Thyroid gland (tissue), 4 donors: ENCODE measurements at regions not wholly inside any gene's neighbourhood (a gene's known extent, or its start where the extent isn't known, plus 50 kb on each side); places are given as distances from the start of the nearest gene placed in this dataset.

Source experiments
- DNase-seq, 2 donors: peaks; one replicate each; pipeline ENCODE4 v3.0.0-alpha.2; 2019
- H3K27ac ChIP-seq, 3 donors: fragments of 200-600 bp; sonication (generic); 1 replicate in 2 of 3; 2 replicates in 1 of 3; pipeline ENCODE4 v1.5.1; 2016 to 2019; ENCODE audit warnings: mild to moderate bottlenecking in 1 of 3, moderate library complexity in 1 of 3
- H3K27me3 ChIP-seq: fragments of 200-600 bp; sonication (generic); one replicate; pipeline ENCODE4 v1.5.1; 2019
- H3K36me3 ChIP-seq, 2 donors: fragments of 200-600 bp; sonication (generic); one replicate each; pipeline ENCODE4 v1.5.1; 2016 to 2019
- H3K4me1 ChIP-seq, 2 donors: fragments of 200-600 bp; sonication (generic); one replicate each; pipeline ENCODE4 v1.5.1; 2017 to 2019
- H3K4me3 ChIP-seq, 3 donors: fragments of 200-600 bp; sonication (generic); replicated peaks in 1 of 3; 1 replicate in 2 of 3; 2 replicates in 1 of 3; pipeline ENCODE4 v1.5.1; 2016; ENCODE audit warnings: mild to moderate bottlenecking in 1 of 3
- H3K9me3 ChIP-seq: fragments of 200-600 bp; sonication (generic); one replicate; pipeline ENCODE4 v1.5.1; 2017
- CTCF ChIP-seq, 6 experiments: fragments of 200-600 bp in 3 of 6; fragments of 450-650 bp in 3 of 6; sonication (generic) in 3 of 6; IDR thresholded peaks; one replicate each; pipeline ENCODE4 v1.5.1; 2016 to 2019; ENCODE audit warnings: antibody characterized with exemption in 6 of 6, mild to moderate bottlenecking in 2 of 6, inconsistent platforms in 1 of 6, moderate library complexity in 1 of 6
- POLR2A ChIP-seq, 2 donors: fragments of 450-650 bp; IDR thresholded peaks; one replicate each; pipeline ENCODE4 v1.6.1; 2017; ENCODE audit warnings: antibody characterized with exemption in 2 of 2, mild to moderate bottlenecking in 2 of 2, moderate library complexity in 1 of 2
- WGBS, 2 donors: methylation state at CpG; one replicate each; pipeline ENCODE4 v1.1.5; 2017; 5-methylcytosine and 5-hydroxymethylcytosine counted together
- intact Hi-C: fragments of 100-400 bp; cut with DNase I; formaldehyde crosslinking; loops from one replicate; pipeline ENCODE4 v1.15.1; 2023

GRCh38 chr13:33611121-33611805 is 206.7 kb upstream of the RFC3 start:
- H3K36me3 ChIP-seq, result no peaks in the 10 kb centered on the region
- H3K4me3 ChIP-seq, result no peak overlapping the region
- no peaks in the 10 kb centered on the region for H3K9me3 ChIP-seq
- H3K27ac ChIP-seq, result peak overlapping the region; percentile 74 to 95 (median 80)
- peaks cover 13 to 22% of the 10 kb centered on the region in 2 donors for H3K4me1 ChIP-seq
- no peaks in the 10 kb centered on the region for H3K27me3 ChIP-seq
- peak; percentile 72 to 85 for DNase-seq
- TF ChIP-seq POLR2A (IDR thresholded peaks at IDR 0.05) (peak in 1 of 2 donors; percentile 10), CTCF (IDR thresholded peaks at IDR 0.05) (no peak)
- 23 to 45% methylated on average over 14 of the region's 14 CpGs for WGBS, 2 donors
- intact Hi-C loops, result no loop called here

- WGBS, 2 donors, result 93 to 96% methylated on average over 4 of the region's 4 CpGs
- Histone ChIP-seq H3K27ac (peak overlapping the region in 1 of 3 donors; percentile 95), H3K9me3 (no peaks in the 10 kb centered on the region), H3K4me3 (no peak overlapping the region), H3K27me3 (no peaks in the 10 kb centered on the region), H3K36me3 (no peaks in the 10 kb centered on the region), H3K4me1 (peaks cover 13 to 22% of the 10 kb centered on the region in 2 donors)
- DNase-seq, result no peak
- intact Hi-C loops, result no loop called here
- TF ChIP-seq CTCF (IDR thresholded peaks at IDR 0.05) (no peak), POLR2A (IDR thresholded peaks at IDR 0.05) (no peak)
Measured at GRCh38 chr13:33612641-33613638, 205.0 kb upstream of the RFC3 start.

GRCh38 chr13:33615436-33615835 is 202.5 kb upstream of the RFC3 start:
- 61 to 81% methylated on average over 2 of the region's 2 CpGs for WGBS, 2 donors
- Histone ChIP-seq H3K4me1 (peaks cover 10 to 19% of the 10 kb centered on the region in 2 donors), H3K27ac (no peak overlapping the region), H3K9me3 (no peaks in the 10 kb centered on the region), H3K4me3 (no peak overlapping the region), H3K36me3 (no peaks in the 10 kb centered on the region), H3K27me3 (no peaks in the 10 kb centered on the region)
- no peak for DNase-seq
- intact Hi-C loops, result no loop called here
- TF ChIP-seq POLR2A (IDR thresholded peaks at IDR 0.05) (no peak), CTCF (IDR thresholded peaks at IDR 0.05) (no peak)

- Histone ChIP-seq H3K9me3 (no peaks in the 10 kb centered on the region), H3K36me3 (no peaks in the 10 kb centered on the region), H3K4me3 (no peak overlapping the region), H3K27me3 (no peaks in the 10 kb centered on the region), H3K27ac (no peak overlapping the region), H3K4me1 (peaks cover 6 to 13% of the 10 kb centered on the region in 2 donors)
- TF ChIP-seq CTCF (IDR thresholded peaks at IDR 0.05), result no peak
- no peak for TF ChIP-seq POLR2A (IDR thresholded peaks at IDR 0.05)
- intact Hi-C loops, result no loop called here
- WGBS, 2 donors, result 94 to 95% methylated on average over 2 of the region's 2 CpGs
- no peak for DNase-seq
Measured at GRCh38 chr13:33616130-33616529, 201.8 kb upstream of the RFC3 start.
